ENCODE measurements at regions not wholly inside any gene's neighbourhood (a gene's known extent, or its start where the extent isn't known, plus 50 kb on each side); places are given as distances from the start of the nearest gene placed in this dataset.

DNA sequence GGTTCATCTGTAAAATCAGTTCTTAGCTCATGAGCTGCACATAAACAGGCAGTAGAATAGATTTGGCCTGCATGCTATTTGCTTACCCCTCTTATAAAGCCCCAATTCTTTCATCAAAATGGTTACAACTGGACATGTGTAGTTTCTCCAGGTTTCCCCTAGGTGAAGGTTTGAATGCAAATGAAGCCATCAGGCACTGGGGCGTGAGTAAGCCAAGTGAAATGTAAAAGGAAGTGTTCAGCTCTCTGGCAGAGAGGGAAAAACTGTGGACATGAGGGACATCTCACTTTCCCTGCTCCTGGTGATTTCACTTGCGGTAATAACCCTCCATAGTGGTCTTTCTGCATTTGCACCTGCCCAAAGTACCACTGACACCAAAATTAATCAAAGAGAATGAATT, 1402.3 kb upstream of the LRRTM1 start:
- TF ChIP-seq JUND (IDR thresholded peaks at IDR 0.05; ENCODE audit: low read depth, low read length) (no peak), EZH2 (IDR thresholded peaks at IDR 0.05; ENCODE audit: borderline replicate concordance, control insufficient read depth, low read depth, low read length) (no peak), SIN3A (IDR thresholded peaks at IDR 0.05; ENCODE audit: low read depth, low read length) (no peak)
- TF ChIP-seq, protein P1, sequence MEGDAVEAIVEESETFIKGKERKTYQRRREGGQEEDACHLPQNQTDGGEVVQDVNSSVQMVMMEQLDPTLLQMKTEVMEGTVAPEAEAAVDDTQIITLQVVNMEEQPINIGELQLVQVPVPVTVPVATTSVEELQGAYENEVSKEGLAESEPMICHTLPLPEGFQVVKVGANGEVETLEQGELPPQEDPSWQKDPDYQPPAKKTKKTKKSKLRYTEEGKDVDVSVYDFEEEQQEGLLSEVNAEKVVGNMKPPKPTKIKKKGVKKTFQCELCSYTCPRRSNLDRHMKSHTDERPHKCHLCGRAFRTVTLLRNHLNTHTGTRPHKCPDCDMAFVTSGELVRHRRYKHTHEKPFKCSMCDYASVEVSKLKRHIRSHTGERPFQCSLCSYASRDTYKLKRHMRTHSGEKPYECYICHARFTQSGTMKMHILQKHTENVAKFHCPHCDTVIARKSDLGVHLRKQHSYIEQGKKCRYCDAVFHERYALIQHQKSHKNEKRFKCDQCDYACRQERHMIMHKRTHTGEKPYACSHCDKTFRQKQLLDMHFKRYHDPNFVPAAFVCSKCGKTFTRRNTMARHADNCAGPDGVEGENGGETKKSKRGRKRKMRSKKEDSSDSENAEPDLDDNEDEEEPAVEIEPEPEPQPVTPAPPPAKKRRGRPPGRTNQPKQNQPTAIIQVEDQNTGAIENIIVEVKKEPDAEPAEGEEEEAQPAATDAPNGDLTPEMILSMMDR (IDR thresholded peaks at IDR 0.05 in 2 of 3, conservative IDR thresholded peaks at IDR 0.05 in 1 of 3; ENCODE audit: control insufficient read depth in 2 of 3, extremely low read depth in 1 of 3, insufficient read depth in 1 of 3, low read depth in 3 of 3, low read length in 3 of 3) = no peak
- TF ChIP-seq, protein P2, sequence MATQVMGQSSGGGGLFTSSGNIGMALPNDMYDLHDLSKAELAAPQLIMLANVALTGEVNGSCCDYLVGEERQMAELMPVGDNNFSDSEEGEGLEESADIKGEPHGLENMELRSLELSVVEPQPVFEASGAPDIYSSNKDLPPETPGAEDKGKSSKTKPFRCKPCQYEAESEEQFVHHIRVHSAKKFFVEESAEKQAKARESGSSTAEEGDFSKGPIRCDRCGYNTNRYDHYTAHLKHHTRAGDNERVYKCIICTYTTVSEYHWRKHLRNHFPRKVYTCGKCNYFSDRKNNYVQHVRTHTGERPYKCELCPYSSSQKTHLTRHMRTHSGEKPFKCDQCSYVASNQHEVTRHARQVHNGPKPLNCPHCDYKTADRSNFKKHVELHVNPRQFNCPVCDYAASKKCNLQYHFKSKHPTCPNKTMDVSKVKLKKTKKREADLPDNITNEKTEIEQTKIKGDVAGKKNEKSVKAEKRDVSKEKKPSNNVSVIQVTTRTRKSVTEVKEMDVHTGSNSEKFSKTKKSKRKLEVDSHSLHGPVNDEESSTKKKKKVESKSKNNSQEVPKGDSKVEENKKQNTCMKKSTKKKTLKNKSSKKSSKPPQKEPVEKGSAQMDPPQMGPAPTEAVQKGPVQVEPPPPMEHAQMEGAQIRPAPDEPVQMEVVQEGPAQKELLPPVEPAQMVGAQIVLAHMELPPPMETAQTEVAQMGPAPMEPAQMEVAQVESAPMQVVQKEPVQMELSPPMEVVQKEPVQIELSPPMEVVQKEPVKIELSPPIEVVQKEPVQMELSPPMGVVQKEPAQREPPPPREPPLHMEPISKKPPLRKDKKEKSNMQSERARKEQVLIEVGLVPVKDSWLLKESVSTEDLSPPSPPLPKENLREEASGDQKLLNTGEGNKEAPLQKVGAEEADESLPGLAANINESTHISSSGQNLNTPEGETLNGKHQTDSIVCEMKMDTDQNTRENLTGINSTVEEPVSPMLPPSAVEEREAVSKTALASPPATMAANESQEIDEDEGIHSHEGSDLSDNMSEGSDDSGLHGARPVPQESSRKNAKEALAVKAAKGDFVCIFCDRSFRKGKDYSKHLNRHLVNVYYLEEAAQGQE (IDR thresholded peaks at IDR 0.05; ENCODE audit: low read depth, low read length) = no peak
